ENCODE measurements at regions not wholly inside any gene's neighbourhood (a gene's known extent, or its start where the extent isn't known, plus 50 kb on each side); places are given as distances from the start of the nearest gene placed in this dataset.

DNA sequence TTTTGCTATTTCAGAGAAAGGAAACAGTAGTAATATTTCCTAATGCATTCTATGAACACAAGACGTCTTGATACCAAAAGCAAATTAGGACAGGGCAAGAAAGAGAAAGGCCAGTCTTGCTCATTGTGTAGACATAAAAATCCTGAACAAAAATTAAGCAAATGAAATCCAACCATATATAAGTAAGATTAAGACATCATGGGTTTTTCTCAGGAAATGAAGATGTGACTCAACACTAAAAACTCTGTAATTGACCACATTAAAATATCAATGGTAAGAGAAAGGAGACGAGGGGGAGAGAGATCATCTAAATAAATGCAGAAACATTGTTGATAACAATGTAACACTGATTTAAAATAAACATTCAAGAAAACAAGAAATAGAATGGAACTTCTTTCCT, 205.4 kb downstream of the SOD2 start (continued):
- TF ChIP-seq, protein P1, sequence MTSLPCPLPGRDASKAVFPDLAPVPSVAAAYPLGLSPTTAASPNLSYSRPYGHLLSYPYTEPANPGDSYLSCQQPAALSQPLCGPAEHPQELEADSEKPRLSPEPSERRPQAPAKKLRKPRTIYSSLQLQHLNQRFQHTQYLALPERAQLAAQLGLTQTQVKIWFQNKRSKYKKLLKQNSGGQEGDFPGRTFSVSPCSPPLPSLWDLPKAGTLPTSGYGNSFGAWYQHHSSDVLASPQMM (CRISPR knock-in tag; IDR thresholded peaks at IDR 0.05) = no peak
- TF ChIP-seq CREB1 (IDR thresholded peaks at IDR 0.05) (no peak), CREB1 (CRISPR knock-in tag; IDR thresholded peaks at IDR 0.05) (no peak), NBN (IDR thresholded peaks at IDR 0.05; ENCODE audit: low read depth) (no peak), PHF21A (IDR thresholded peaks at IDR 0.05; ENCODE audit: borderline replicate concordance, low read depth) (no peak), ZNF551 (CRISPR knock-in tag; IDR thresholded peaks at IDR 0.05) (no peak)
- TF ChIP-seq, protein P2, sequence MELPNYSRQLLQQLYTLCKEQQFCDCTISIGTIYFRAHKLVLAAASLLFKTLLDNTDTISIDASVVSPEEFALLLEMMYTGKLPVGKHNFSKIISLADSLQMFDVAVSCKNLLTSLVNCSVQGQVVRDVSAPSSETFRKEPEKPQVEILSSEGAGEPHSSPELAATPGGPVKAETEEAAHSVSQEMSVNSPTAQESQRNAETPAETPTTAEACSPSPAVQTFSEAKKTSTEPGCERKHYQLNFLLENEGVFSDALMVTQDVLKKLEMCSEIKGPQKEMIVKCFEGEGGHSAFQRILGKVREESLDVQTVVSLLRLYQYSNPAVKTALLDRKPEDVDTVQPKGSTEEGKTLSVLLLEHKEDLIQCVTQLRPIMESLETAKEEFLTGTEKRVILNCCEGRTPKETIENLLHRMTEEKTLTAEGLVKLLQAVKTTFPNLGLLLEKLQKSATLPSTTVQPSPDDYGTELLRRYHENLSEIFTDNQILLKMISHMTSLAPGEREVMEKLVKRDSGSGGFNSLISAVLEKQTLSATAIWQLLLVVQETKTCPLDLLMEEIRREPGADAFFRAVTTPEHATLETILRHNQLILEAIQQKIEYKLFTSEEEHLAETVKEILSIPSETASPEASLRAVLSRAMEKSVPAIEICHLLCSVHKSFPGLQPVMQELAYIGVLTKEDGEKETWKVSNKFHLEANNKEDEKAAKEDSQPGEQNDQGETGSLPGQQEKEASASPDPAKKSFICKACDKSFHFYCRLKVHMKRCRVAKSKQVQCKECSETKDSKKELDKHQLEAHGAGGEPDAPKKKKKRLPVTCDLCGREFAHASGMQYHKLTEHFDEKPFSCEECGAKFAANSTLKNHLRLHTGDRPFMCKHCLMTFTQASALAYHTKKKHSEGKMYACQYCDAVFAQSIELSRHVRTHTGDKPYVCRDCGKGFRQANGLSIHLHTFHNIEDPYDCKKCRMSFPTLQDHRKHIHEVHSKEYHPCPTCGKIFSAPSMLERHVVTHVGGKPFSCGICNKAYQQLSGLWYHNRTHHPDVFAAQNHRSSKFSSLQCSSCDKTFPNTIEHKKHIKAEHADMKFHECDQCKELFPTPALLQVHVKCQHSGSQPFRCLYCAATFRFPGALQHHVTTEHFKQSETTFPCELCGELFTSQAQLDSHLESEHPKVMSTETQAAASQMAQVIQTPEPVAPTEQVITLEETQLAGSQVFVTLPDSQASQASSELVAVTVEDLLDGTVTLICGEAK (IDR thresholded peaks at IDR 0.05) = no peak
- TF ChIP-seq, protein P2 (CRISPR knock-in tag; IDR thresholded peaks at IDR 0.05) = no peak

Measured in K562 (cell line).